Inflammatory macrophage treated with lipopolysaccharide for 4 hours (primary cell): ENCODE measurements at regions not wholly inside any gene's neighbourhood (a gene's known extent, or its start where the extent isn't known, plus 50 kb on each side); places are given as distances from the start of the nearest gene placed in this dataset.
"Not testable (repeated sequence)": the region's sequence is repeated elsewhere in the genome, so short reads cannot be mapped to it uniquely, and the experiment has no call there.

ENCODE experiments used
- DNase-seq: peaks from one replicate; pipeline ENCODE4 v3.0.0-alpha.2; 2020

DNA sequence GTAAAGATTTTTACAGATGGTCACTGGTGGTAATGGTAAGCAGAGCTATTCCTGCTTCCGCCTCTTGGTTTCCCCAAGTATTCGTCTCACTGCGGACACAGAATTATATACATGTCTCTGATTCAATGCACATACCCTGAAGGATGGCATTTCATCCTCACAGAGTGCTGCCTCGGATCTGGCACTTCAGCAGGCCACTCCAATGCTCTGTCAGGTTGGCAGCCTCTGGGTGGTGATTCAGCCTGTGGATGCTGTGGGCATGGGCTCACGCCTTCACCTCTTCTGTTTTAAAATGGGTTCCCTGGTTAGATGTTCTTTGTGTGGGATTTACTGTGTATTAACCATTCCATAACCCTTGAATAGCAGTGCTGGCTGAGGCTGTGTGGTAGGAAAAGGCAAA, 182.6 kb upstream of the ZNF608 start:
- DNase-seq = no peak

DNA sequence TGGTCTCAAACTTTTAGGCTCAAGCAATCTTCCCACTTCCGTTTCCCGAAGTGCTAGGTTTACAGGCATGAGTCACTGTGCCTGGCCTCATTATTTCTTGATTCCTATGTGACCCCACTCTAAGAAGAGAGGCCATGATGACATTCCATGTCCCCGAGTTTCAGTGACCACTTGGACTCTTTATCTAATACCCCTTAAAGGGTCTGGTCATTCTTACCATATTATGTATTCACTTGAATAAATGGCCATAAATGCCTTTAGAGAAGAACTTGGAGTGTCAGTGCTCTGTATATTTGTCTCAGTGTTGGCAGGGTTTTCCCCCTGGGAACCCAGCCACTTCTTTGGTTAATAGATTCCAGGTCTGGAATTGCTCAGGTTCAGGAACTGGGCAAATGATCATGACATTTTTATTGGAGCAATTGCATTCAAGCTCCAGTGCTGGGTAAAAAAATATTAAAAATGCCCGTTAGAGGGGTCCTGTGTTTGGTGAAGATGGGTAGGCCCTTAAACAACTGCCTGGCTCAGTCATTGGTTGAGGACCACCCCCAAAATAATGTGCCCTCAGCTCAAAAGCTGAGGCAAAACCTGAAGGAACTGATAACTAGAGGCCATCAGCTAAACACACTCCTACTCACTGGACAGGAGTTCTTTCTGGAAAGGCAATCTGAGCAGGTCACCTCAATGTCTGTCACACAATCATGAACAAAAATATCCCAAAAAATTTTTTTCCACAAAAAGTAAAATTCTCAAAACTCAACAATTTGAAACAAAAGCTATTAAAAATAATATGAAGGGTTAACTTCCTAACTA, 186.6 kb upstream of the ZNF608 start:
- no peak for DNase-seq

DNA sequence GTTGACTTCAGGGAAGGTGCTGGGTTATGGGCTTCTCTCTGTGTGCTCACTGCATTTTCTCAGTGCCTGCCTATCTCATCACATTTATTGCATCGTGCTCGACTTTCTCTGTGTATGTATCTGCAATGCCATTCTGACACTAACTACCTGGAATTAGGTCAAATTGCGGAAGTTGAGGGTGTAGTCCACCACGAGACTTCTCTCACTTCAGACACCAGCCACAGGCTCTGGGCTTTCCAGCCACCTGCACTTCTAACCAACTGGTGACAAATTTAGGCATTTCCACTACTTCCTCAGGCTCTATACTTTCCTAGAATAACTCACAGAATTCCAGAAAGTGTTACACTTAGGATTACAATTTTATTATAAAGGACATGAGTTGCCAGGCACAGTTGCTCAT, 188.6 kb upstream of the ZNF608 start:
- DNase-seq = no peak

DNA sequence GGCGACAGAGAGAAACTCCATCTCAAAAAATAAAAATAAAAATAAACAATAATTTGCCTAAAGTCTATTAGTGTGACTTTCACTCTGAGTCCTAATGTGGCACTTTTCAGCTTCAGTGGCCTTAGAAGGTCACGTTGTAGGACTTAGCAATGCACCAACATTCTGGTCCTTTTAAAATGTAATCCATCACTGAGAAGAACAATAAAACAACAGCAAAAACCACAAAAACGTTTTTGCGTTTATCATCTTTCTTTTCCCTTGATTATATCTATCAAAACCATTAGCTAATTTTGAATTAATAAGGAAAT, 190.1 kb upstream of the ZNF608 start:
- DNase-seq = no peak

DNA sequence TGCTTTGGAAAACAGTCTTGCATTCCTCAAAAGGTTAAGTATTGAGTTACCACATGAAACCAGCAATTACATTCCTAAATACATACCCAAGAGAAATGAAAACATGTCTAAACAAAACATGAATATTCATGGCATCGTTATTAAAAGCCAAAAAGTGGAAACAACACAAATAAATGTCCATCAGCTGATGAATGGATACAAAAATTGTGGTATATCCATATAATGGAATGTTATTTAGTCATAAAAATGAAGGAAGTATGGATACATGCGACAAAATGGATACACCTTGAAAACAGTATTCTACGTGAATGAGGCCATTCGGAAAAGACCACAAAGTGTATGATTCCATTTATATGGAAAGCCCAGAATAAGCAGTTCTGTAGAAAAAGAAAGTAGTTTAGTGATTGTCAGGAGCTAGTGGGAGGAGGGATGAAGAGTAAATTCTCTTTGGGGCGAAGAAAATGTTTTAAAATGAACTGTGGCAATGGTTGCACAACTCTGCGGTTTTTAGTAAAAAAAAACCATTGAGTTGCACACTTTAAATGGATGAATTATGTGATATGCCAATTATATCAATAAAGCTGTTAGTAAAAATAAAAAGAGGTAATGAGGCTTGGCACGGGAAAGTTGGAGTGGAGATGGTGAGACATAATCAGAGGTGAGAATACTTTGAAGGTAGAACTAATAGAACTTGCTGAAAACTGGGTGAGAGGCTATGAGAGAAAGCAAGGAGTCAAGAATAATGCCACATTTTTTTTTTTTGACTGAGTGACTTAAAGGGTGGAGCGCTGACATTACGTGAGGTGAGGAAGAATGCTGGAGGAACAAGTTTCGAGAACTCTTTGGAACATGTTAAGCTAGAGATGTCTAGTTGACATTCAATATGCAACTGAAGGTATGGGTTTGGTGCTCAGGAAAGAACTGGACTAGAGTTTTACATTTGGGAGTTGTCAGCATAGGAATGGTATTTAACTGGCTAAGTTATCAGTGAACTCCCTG, 194.9 kb upstream of the ZNF608 start:
- peak; percentile 36 for DNase-seq

DNA sequence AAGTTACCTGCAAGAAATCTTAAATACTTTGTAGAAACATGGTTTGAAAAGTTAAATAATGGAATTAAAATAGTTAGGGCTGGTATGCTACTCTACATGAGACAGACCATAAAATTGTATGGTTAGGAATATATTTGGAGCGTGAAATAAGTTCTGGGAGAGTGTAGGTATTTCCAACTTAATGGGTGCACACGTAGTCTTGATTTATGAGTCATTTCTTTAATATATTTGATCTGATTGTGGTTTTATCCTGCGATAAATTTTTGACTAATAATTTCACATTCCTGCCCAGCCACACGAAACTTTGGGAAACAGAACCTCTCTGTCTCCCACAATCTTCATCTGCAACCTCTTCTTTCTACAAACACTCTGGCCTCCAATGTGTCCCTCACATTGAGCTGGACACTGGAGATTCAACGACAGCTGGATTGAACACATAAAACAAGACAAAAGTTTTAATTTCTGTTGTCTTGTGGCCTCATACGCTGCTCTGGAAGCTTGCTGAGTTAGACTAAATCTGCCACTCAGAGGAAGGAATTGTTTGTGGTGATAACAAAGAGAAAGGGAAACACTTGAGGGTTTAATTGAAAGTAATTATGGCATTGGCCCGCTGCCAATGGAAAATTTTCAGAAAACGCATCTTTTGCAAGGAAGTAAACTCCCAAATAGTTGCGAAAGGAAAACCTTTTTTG, 201.8 kb upstream of the ZNF608 start:
- DNase-seq = peak; percentile 72

DNA sequence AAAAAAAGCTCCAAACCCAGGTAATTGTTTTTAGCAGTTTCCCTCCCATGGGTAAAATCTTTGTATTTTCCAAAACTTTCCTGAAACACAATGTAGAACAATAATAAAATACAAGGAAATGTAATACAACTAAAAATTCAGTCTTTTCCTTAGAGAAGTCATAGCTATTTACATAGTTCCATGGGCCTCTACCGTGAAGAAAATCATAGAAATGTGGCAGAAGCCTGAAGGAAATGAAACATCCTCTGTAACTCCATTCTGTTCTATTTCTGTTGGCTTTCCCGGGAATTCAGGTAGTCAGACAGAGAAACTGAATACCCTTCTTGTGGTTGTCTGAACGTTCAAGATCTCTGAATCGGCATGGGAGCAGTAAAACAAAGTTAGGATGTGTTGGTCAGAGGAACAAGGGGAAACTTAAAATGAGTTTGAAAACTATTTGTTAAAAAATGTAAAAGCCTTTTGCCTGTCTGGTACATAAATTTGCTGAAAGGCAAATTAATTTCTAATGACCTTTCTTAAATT, 202.4 kb upstream of the ZNF608 start:
- no peak for DNase-seq

DNA sequence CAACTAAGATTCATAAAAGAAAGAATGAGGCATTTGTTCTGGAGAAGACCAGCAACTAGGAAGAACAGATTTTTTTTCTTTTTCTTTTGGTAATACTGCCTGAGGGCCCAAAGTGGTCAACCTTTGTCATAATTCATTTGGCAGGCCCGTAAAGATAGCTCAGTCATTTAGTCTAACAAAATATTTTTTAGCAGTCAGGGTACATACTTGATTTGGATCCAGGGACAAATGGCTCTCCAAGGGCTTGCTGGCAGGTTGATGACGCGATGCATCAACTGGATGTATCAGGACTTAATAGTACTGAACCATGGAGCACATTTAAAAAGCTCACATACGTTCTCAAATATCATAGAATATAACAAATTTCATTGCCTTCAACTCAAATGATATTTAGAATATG, 203.4 kb upstream of the ZNF608 start:
- no peak for DNase-seq

DNA sequence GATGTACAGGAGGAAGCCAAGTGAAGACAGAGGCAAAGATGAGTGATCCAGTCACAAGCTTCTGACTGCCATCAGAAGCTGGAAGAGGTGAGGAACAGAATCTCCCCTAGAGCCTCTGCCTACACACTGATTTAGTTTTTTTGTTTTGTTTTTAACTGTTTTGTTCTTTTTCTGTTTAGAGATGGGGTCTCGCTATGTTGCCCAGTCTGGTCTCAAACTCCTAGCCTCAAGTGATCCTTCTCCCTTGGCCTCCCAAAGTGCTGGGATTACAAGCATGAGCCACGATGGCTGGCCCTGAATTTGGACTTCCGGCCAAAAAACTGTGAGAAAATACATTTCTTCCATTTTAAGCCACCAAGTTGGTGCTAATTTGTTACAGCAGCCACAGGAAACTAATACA, 204.7 kb upstream of the ZNF608 start:
- peak; percentile 37 for DNase-seq

DNA sequence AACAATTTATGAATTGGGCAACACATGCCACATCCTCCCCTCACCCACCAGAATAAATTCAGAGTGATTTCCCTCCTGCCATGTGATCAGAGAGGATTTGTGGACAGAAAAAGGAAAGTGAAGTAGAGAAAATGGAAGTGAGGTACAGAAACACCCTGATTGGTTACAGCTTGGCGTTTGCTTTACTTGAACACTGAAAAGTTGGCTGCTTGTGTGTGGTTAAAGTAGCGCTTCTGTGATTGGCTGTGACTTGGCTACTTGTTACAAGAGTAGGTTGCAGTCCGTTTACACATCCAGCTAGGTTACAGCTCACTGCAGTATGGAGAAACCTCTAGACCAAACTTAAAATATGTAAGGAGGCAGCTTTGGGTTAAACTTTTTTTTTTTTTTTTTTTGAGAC, 205.2 kb upstream of the ZNF608 start:
- DNase-seq = peak; percentile 35

DNA sequence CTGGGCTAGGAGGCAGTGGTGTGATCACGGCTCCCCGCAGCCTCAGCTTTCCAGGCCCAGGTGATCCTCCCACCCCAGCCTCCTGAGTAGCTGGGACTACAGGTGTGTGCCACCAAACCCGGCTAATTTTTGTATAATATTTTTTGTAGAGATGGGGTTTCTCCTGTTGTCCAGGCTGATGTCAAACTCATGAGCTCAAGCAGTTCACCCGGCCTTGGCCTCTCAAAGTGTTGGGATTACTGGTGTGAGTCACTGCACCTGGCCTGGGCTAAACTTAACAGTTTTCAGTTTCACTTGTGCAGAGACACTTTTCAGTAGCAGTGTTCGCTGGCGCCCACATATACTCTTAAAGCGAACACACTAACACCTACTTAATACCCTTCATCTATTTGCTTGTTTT, 205.6 kb upstream of the ZNF608 start:
- DNase-seq = no peak

DNA sequence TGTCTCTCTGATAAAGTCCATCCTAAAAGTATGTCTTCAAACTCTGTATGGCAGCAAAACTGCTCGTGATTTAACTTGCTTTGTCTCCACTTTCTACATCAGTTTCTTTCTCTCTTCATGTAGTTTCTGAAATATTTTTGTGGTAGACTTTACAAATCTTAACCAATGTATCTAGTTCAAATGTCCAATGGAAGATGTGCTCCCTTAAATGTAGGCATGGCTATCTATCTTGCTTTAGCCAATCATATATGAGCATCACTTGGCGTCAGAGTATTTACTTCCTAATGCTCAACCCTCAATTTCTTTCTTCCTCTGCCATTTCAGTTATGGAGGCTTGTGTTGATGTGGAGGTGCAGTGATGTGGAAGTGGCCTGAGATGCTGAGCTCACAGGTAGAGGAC, 206.1 kb upstream of the ZNF608 start:
- no peak for DNase-seq

DNA sequence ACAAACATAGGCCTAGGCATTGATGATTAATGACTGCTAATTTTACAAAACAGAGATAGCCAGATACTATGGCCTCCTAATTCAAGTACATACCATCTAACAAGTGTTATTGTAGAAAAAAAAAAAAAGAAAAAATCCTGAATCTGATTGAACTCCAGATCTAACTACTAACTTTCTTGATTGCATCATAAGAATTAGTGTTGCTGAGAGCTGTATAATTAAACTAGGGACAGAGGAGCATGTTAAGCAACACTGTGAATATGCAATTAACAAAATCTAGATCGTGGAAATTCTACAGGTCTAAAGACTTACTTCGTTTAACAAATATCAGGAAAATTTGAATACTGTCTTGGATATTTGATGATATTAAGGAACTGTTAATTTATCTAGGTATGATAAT, 208.3 kb upstream of the ZNF608 start:
- no peak for DNase-seq

DNA sequence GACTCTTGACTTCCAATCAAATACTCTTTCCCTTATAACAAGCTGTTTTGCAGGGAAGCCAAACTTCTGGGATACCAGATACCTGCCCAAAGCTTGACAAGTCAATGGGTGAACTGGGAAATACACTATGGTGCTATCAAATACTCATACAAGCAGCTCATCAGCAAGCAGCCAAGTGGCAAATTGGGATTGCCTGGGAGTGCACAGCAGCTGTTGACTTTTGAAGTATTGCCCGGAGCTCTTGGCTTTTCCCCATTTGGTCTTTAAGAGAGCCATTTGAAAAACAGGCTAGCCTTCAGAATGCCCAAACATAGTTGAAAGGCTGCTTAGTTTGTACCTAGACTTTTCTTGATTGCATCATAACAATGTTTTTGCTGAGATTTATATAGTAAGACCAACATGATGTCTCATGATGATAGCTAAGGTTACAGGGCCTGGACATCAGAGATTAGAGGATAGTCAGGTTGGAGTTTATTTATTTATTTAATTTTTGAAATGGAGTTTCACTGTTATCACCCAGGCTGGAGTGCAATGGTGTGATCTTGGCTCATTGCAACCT, 210.1 kb upstream of the ZNF608 start:
- no peak for DNase-seq

DNA sequence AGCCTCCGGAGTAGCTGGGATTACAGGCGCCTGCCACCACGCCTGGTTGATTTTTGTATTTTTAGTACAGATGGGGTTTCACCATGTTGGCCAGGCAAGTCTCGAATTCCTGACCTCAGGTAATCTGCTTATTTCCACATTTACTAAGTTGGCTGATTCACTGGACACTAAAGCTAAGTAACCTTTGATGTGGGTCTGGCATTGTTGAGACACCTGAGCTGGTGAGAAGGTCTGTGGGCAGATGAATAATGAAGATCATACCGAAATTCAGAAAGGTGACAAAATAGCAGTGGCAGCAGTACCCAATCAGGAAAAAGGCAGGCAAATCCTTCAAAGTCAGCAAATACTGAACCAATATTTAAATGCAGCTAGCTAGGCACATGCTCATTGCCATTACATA, 210.6 kb upstream of the ZNF608 start:
- no peak for DNase-seq

DNA sequence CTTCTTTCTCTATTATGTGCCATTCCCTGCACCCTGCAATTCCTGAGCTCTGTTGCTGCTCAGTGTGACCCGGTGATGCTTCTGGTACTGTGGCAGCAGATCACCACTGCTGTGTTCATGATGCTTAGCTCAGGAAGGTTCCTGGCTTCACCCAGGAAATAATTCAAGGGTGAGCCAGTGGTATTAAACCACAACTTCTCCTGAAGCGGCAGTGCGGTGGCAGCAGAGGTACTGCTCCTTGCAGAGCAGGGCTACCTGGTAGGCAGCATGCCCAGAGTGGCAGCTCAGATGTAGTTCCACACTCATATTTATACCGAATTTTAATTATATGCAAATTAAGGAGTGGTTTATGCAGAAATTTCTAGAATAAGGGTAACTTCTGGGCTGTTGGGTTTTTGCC, 213.8 kb upstream of the ZNF608 start:
- DNase-seq = no peak

DNA sequence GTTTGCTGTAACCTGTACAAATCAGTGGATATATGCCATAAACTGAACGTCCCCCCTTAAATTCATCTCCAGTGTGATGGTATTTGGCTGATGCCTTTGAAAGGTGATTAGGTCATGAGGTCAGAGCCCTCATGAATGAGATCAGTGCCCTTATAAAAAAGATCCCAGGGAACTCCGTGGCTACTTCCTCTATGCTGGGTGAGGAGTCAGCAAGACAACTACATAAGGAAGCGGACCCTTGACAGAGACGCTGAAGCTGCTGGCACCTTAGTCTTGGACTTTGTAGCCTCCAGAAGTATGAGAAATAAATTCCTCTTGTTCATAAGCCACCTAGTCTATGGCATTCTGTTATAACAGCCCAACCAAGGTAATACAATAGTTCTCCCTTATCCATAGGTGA, 215.1 kb upstream of the ZNF608 start:
- DNase-seq = peak; percentile 64

DNA sequence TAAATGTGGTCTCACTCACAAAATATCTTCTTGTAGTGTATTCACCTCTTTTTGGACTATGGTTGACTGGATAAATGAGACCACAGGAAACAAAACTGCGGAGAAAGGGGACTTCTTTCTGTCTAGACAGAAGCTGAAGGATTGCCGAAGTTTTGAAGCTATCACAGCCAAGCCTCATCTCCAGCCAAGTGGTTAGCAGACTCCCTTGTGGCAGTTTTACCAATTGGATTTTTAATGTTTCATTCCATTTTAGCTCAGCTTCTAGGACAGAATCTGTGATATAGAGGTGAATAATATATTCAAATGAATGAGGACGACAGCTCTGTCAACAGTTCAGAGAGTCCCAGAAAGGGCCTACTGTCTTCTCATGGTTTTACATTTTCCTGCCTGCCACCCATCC, 215.7 kb upstream of the ZNF608 start:
- DNase-seq = no peak

DNA sequence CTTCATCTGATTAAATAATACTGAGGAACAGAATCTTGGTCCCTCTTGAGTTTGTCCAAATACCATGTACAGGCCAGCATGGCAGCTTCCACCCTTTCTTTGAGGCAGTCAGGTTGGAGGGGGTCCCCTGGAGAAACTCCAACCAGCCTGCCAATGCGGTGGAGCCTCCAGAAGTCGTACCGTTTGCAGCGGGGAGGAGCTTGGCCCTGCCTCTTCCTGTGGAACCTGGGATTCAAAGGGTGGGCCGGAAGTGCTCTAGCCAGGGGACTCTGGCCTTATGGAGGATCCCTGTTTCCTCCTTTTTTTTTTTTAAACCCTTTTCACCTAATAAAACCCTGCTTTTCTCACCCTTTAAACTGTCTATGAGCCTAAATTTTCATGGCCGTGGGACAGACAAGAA, 216.3 kb upstream of the ZNF608 start:
- DNase-seq = no peak

DNA sequence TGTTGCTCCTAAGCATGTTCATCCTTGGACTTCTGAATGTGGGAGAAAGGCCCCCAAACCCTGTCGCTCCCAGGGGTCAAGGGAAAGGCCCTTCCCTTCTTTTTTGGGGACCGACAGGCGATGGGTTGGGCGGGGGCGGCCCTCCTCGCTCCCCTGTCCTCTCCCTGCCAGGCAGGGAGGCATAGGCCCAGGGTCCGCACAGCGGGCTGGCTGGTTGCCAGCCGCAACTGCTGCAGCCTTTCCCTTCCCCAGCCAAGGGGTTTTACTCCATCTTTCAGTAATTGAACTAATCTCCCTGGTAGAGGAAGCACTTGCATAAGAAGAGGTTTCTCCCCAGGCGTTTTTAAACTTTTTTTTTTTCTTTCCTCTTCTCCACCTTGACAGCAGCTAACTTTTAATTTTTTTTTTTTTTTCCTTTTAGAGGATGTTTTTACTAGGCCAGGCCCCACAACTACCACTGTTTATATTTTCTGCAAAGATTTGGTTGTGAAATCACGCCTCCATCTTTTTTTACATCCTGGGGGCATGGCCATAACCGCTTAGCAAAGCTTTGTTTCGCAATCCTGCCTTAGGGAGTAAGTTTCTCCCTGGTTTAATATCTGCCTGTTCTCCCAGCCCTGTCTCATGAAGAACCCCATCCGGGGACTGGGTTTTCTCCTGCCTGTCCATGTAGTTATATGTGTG, 216.9 kb upstream of the ZNF608 start:
- peak; percentile 72 for DNase-seq

DNA sequence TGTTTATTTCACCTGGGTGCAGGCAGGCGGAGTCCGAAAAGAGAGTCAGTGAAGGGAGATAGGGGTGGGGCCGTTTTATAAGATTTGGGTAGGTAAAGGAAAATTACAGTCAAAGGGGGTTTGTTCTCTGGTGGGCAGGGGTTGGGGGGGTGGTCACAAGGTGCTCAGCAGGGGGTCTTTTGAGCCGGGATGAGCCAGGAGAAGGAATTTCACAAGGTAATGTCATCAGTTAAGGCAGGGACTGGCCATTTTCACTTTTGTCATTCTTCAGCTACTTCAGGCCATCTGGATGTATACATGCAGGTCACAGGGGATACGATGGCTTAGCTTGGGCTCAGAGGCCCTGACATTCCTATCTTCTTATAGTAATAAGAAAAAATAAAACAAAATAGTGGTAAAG, 220.3 kb upstream of the ZNF608 start:
- not testable (repeated sequence) for DNase-seq

DNA sequence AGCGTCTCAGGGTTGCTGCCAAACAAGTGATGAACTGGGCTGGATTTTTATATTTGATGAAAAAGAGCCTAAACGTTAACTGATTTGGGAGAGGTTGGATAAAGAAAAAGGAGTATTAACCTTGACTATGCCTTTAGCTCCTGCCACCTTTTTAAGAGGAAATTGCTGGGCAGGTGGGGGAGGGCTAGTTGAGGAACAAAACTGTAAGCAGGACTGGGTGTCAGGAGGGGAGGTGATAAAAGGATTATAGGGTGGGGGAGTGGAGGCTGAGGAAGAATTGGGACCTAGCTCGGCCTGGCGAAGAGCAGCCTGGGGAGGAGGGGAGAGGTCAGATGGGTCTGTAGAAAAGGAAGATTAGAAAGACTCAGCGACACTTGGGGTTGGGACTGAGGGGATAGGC, 223.9 kb upstream of the ZNF608 start:
- not testable (repeated sequence) for DNase-seq
